HG03066 (cell line): ENCODE measurements at regions not wholly inside any gene's neighbourhood (a gene's known extent, or its start where the extent isn't known, plus 50 kb on each side); places are given as distances from the start of the nearest gene placed in this dataset.
"Not testable (repeated sequence)": the region's sequence is repeated elsewhere in the genome, so short reads cannot be mapped to it uniquely, and the experiment has no call there.

Experiments
- ATAC-seq: cut with Tn5 transposase; IDR thresholded peaks from one replicate; pipeline ENCODE4 v1.9.1; 2021; ENCODE audit warnings: low read depth; ENCODE audit not compliant: unreplicated experiment

DNA sequence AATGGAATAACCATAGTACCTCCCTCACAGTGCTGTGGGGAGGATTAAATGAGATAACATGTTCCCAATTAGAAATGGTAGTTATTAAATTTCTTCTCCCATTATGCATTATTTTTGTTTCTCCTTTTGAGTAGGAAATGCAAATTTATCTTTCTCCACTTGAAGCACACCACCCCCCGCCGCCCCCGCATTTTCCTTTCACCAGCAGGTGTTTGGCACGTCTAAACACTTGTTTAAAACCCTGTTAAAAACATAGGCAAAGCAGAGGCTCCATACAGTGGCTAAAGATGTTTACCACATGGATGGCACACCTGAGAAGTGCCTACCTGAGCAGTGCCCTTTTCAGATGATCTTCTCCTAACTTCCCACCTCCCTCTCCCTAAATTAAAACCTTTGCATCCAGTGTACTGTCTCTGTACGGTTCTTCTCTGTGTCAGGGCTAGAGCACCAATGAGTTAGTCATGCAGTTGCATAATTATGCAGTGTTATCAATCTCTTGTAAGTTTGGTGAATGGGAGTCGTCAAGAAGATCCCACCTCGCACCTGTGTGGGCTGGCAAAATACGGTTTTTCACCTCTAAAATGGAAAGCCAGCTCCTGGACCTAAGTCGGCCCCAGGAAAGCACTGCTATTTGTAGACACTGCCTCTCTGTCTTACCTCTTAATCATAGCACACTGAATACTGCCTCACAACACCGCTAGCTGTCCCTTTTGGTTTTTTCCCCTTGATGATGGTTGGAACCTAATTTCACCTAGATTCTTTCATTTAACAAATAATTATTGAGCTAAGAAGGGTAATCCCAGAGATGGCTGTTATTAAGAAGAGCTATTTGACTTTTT lies 122.0 kb downstream of the CT47B1 start:
- no peak for ATAC-seq

DNA sequence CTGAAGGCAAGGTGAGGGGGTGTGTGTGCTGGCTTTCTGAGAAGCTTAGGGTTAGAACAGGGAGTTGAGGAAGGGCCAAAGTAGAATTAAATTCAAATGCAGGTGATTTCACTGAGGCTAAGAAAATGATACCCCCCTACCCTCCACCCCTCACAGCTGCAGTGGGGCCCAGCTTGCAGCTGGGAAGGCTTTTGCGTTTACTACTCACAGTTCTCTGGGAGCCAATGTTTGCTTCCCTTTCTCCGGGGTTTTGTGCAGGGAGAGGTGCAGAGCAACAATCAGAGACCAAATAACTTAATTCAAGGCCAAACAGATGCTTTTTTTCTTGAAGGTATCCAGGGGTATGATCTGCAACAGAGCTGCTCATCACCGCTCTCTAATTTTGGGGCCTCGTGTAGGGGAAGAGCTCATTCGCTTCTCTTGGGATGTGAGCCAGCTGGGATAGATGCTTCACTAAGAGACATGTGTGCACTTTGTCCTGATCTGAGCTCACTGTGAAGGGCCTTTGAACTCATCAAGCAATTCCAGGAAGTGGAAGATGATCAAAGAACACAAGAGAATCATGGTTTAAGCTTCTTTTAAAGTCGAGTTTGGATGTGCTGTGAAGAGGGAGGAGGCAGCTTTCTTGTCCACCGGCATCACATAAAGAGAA lies 122.7 kb upstream of the C1GALT1C1 start:
- ATAC-seq = no peak

DNA sequence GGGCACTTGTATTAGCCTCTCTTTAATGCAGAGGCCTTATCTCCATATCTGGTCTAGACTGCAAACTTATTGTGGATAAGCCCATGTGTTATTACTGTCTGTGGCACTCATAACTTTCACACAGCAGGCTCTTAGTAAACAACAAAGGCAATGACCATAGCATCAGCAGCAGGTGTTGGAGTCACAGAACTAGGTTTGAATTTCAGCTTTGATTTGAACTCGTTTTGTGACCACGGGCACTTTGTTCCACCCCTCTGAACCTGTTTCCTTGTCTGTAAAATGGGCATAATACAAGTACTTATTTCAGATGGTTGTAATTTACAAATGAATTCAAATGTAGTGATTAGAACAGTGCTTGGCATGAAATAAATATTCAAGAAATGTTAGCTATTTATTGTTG lies 121.8 kb upstream of the C1GALT1C1 start:
- no peak for ATAC-seq

DNA sequence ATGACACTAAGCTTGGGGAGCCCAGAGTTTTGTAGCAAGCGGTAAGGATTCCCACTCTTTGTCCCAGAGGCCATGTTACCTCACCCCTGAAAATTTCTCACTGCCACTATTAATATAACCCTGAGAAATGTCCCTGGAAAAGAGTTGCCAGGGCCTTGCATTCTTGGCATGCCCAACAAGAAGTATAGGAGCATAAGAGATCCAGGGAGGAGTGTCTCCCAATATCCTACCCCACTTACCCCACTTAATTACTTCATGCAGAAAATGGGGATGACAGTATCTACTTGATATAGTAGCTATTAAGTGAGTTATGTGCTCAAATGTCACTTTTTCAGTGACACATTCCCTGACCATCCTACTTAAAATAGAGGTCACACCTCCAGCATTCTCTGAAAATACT lies 120.5 kb upstream of the C1GALT1C1 start:
- ATAC-seq = no peak

DNA sequence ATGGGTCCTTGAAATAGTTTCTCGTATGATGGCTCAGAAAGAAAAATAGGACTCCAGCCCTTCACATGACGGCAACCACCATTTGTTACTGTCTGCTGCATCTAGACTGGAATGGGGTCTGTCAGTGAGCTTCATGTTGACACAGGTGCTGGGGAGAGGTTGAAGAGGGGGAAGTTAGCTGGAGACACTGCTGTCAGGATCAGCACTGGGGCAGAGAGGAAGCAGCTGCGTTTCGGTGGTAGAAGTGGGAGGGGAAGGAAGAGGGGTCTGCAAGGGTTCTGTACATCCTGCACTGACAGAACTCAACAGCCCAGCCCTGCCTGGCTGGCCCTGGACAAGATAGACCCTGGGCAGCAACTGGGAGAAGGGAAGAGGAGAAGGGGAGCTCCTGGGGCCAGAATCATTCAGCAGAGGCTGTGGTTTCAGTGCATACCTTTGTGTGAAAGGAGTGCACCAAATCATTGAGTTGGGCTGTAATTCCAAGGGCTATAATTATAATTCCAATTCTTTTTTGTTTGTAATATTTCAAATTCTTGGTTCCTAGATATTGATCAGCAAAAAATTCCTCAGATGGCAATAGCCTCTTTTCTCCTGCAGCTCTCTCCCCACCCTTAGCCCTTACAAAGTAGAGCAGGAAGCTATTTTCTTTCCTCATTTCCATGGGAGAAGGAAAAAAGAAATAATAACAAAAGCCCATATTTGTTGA lies 119.4 kb upstream of the C1GALT1C1 start:
- peak; percentile 78 for ATAC-seq

DNA sequence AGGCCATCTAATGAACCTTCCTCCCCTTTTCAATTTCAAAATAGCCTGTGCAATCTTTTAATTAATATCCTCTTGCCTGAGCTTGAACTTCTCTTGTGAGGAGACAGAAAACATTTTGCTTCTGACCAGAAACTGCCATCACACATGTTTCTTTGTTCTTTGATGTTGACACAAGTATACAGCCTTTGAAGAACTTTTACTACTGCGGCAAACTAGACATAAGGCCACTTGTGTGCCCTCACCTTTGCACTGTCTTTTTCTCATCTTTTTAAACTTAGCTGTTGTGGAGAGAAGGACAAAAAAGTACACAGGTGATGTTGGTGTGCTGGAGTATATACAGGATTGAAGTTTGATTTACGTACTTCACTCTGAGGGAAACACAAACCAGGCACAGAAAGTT lies 116.3 kb upstream of the C1GALT1C1 start:
- no peak for ATAC-seq

DNA sequence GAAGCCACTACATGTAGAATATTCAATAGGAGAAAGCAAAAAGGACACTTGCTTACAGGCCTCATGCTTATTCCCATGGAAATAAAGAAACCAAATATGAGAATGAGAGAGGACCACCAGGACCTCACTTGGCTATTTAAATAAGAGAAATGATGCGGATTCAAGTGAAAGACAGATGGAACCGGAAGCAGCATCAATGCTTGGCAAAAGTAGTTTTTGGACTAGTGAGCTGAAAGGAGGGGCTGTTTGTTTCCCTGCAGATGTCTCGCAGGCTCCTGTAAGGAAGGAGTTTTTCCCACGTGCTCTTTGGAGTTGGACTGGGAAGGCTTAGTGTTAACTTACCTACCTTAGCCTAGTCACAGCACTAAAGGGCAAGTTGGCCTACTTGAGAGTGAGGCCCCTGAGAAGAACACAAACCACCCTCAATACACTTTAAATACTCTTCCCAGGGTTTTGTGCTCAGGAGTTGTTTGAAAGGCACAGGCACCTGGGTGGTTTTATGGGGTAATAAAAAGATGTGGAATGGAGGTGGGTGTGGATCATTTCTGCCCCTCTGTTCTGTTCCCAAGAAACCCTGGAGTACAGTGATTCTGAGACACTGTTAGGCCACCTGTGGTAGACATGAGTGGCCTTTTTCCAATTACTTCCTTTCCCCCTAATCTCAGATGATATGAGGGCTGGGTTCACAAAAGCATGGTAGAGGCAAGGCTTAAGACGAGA lies 113.3 kb upstream of the C1GALT1C1 start:
- ATAC-seq = no peak

DNA sequence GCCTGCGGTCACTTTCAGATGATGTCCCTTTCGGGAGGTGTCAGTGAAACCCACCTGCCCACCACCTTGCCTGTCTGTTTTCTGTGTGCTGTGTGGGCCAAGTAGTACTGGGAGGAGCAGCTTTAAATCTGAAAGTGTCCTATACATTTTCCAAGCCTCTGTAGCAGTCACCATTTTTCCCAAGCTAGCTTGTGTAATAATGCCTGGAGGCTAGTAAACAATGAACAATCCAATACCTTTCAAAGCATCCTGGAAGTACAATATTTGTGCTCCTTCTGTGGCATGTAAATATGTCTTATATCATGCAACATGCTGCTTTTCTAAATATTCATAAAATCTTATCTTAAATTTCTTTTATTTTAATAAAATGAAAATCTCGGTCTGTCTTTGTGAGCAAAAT lies 111.6 kb upstream of the C1GALT1C1 start:
- no peak for ATAC-seq

DNA sequence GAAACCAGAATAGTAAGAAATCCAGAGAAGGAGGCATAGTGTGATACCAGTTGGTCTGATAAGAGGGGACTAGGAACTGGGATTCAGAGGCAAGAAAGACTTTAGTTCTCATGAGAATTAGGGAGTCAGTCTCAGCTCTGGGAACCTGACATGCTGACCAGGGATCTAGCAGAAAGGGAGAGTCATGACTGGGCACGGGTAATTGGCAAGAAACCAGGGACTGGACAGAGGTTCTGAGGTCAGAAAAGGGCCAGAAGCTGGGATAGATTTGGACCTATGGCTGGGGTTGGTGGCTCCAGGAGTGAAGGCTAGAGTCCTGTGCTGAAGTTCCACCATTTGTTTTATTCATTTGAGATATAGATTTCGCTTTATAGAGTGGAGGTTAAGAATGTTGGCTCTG lies 110.2 kb upstream of the C1GALT1C1 start:
- no peak for ATAC-seq

DNA sequence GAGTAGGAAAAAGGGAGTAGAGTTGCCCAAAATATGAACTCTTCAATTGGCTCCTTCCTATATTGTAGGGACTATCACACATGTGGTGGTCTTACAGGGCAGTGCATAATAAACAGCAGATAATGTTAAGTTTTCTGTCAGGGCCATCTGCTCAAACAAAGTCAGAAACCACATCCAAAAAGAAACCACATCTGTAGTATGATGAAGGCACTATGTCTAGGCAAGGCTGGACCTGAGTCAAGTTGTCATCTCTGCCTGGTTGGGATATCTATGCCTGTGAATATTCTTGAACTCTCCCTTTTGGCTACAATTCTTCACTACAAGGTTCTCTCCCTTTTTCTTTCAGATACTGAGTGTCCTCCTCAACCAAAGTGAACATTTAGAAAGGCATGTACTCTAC lies 109.4 kb upstream of the C1GALT1C1 start:
- no peak for ATAC-seq

DNA sequence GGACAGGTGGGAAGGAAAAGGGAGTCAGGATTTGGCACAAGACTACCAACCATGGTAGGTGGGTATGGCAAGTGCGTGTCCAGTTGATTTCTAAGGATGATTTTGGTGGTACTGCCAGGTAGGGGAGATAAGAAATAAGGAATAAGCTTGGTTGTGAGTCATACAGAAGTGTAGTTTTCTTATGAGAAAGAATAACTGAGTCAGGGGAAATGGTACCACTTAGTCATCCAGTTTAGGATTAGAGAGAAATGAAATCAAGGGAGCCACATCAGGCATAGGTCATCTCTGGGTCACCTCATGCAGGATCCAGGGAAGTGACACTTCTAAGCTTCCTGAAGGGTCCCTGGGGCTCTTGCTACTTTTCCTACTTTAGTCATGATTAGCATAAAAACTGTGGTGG lies 107.1 kb upstream of the C1GALT1C1 start:
- ATAC-seq = no peak

DNA sequence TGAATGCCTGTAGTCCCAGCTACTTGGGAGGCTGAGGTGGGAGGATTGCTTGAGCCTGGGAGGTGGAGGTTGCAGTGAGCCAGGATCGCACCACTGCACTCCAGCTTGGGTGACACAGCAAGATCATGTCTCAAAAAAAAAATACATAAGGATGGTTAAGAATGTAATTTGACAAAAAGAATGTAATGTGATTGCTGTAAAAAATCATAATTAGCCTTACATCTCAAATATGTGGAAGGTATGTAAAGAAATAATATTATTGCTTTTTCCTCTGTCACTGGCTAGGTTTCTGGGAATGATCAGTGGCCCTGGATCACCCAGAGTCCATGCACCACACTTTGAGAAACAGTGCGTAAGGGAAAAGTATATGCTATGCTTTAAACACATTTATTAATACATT lies 106.1 kb upstream of the C1GALT1C1 start:
- ATAC-seq = no peak

DNA sequence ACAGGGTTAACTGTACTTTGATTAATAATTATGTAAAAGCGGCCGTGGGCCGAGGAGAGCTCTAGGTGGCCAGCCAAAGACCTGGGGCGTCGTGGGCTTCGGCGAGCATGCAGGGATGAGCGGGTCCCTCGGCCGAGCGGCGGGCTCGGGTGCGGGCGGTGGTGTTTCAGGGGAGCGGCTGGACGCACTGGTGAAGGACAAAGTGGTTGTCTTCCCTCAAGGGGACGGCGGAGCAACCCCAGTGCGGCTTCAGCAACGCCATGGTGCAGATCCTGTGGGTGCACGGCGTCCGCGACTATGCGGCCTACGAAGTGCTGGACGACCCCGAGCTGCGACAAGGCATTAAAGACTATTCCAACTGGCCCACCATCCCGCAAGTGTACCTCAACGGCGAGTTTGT lies 103.0 kb upstream of the C1GALT1C1 start:
- no peak for ATAC-seq

DNA sequence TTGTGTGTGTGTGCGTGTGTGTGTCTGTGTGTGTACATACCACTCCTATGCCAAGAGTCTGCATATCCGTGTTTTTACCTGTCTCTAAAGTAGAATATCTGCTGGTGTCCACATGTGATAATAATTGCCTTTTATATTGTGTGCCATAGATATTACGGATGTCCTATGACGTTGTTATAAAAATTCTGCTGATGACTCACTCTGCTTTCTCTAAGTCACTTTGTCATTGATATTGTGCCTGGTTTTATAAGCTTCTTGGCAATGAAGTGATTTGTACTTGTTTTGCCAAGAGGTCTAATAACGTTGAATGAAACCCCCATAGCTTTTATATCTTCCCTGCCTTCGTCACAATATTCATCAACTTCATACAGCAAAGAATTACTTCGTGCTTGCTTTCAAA lies 102.6 kb upstream of the C1GALT1C1 start:
- ATAC-seq = no peak

DNA sequence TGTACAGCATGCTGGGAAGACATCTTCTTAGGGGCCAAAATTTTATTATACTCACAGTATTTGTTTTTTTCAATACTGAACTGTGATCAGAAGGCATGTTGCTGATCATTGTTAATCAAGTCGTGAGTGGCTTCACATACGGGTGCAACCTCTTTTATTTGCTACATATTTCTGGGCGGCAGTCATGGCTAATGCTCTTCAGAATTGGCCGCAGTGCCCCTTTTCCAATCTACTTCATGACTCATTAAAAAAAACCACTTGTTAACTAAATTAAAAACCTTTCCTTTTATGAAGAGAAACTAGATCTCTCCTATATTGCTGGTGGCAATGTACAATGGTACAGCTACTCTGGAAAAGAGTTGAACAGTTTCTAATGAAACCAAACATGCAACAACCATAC lies 101.5 kb upstream of the C1GALT1C1 start:
- ATAC-seq = no peak

DNA sequence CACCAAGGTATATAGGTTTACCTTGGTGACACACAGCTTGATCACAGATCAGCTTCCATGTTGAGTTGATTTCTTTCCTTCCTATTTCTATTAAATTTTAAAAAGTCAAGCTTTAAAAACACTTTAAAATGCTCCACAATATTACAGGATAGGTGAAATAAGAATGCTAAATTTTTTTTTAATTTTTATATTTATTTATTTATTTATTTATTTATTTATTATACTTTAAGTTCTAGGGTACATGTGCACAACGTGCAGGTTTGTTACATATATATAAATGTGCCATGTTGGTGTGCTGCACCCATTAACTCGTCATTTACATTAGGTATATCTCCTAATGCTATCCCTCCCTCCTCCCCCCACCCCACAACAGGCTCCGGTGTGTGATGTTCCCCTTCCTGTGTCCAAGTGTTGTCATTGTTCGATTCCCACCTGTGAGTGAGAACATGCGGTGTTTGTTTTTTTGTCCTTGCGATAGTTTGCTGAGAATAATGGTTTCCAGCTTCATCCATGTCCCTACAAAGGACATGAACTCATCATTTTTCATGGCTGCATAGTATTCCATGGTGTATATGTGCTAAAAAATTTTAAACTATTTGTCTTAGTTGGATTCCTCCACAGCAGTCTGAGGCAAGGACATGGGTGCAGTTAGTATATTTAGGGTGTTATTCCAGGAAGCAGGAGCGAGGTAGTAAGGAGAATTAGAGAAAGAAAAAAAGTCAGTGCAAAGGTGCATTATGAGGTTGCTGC lies 99.8 kb upstream of the C1GALT1C1 start:
- not testable (repeated sequence) for ATAC-seq

DNA sequence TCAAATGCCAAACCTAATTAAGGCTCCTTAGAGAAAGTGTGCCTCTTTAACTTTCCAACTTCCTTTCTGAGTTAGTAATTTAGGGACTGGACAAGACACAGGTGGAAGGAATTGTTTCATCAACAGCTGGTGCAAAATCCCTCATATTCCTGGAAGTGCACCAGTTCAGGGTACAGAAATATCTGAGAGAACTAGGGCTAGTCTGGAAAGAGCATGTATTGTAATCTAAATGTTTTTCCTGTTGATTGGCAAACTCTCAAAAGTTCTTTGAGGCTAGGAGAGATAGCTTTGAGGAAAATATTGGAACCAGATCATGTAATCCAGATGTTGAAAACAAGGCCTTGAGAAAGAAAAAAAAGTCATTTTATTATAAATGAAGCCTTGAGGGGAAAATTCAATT lies 98.1 kb upstream of the C1GALT1C1 start:
- no peak for ATAC-seq

DNA sequence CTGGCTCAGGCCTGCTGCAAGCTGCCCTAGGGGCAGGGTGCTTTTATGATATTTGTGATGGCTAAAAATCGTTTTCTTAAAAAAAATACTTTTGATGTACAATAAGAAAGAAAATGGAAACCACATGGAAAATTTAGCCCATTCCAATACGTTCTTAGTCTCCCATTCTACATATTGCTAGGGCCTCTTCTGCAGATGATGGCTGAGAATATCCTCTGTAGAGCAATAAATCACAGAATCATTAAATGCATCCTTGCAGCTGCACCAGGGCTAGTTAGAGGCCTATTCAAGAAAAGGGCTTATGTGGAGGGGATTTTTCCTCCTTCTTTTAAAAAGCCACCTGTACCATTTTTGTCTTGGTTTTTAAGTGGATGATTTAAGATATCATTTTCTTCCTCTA lies 97.6 kb upstream of the C1GALT1C1 start:
- no peak for ATAC-seq

DNA sequence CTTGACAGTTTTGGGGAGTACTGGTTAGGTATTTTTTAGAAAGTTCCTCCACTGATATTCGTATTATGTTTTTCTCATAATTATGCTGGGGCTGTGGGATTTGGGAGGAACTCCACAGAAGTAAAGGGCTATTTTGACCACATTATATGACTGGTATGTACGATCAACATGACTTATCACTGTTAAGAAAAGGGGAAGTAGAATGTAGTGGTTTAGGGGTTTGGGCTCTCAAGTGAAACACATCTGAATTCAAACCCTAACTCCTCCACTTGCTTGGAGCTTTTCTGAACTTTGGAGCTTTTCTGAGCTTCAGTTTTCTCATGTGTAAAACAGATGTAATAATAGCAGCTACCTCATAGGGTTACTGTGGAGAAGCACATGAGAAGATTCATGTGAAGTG lies 96.4 kb upstream of the C1GALT1C1 start:
- ATAC-seq = peak; percentile 99

DNA sequence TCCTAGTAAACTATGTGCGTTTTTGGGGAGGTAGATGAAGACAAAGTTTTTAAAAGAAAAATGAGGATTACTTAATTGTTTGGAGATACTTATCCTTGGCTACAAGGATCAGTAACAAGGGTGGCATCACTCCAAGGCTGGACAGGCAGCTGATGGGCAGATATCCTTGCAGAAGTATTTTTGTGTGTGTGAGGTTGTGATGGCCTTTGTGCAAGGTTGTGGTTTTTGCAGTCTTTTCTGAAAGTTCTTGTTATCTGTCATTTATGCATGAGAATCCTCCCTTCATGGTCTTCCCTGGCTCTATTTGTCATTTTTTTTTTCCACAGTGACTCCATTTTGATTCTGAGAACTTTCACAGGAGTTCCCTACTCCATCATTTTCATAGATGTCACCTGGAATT lies 96.0 kb upstream of the C1GALT1C1 start:
- no peak for ATAC-seq
